ACHN (cell line): ENCODE measurements at regions not wholly inside any gene's neighbourhood (a gene's known extent, or its start where the extent isn't known, plus 50 kb on each side); places are given as distances from the start of the nearest gene placed in this dataset.
"Not testable (repeated sequence)": the region's sequence is repeated elsewhere in the genome, so short reads cannot be mapped to it uniquely, and the experiment has no call there.

ENCODE experiments used
- DNase-seq: peaks from one replicate; pipeline ENCODE4 v3.0.0-alpha.2; 2015
- in situ Hi-C: cut with HindIII; loops from 2 replicates; pipeline ENCODE4 v1.10.0; 2017; ENCODE audit warnings: low sequenced_read_pairs, low pct_ligation_motif_present, low pct_unique_long_range_greater_than_20kb

GRCh38 chr2:111247491-111247890 is 126.8 kb downstream of the BCL2L11 start:
- in situ Hi-C loops = no loop called here
- DNase-seq = no peak

GRCh38 chr2:111249806-111250205 is 129.1 kb downstream of the BCL2L11 start:
- DNase-seq = no peak
- in situ Hi-C loops = no loop called here

GRCh38 chr2:111250448-111251030 is 129.8 kb downstream of the BCL2L11 start:
- in situ Hi-C loops = no loop called here
- DNase-seq = no peak

- DNase-seq = no peak
- in situ Hi-C loops = no loop called here
Measured at GRCh38 chr2:111251711-111252110, 131.0 kb downstream of the BCL2L11 start.

- no peak for DNase-seq
- in situ Hi-C loops = no loop called here
Measured at GRCh38 chr2:111252436-111252835, 131.7 kb downstream of the BCL2L11 start.

- DNase-seq, in situ Hi-C loops: not testable (repeated sequence)
Measured at GRCh38 chr2:111254916-111255315, 134.2 kb downstream of the BCL2L11 start.

GRCh38 chr2:111256628-111257027 is 135.9 kb downstream of the BCL2L11 start:
- DNase-seq, in situ Hi-C loops: not testable (repeated sequence)

GRCh38 chr2:111257607-111258006 is 136.9 kb downstream of the BCL2L11 start:
- DNase-seq, in situ Hi-C loops: not testable (repeated sequence)

- DNase-seq, in situ Hi-C loops: not testable (repeated sequence)
Measured at GRCh38 chr2:111258318-111258717, 137.6 kb downstream of the BCL2L11 start.

GRCh38 chr2:111262627-111263379 is 142.1 kb downstream of the BCL2L11 start:
- in situ Hi-C loops = not testable (repeated sequence)

GRCh38 chr2:111263380-111264017 is 142.8 kb downstream of the BCL2L11 start:
- in situ Hi-C loops, DNase-seq: not testable (repeated sequence)

More at GRCh38 chr2:111262627-111263379, 142.1 kb downstream of the BCL2L11 start:
- not testable (repeated sequence) for DNase-seq

GRCh38 chr2:111264956-111265355 is 144.2 kb downstream of the BCL2L11 start:
- DNase-seq, in situ Hi-C loops: not testable (repeated sequence)

- in situ Hi-C loops, DNase-seq: not testable (repeated sequence)
Measured at GRCh38 chr2:111266556-111266955, 145.8 kb downstream of the BCL2L11 start.

- in situ Hi-C loops, DNase-seq: not testable (repeated sequence)
Measured at GRCh38 chr2:111267038-111267437, 146.3 kb downstream of the BCL2L11 start.

- DNase-seq, in situ Hi-C loops: not testable (repeated sequence)
Measured at GRCh38 chr2:111269761-111270323, 149.1 kb downstream of the BCL2L11 start.

- DNase-seq, in situ Hi-C loops: not testable (repeated sequence)
Measured at GRCh38 chr2:111270569-111270968, 149.9 kb downstream of the BCL2L11 start.

- DNase-seq, in situ Hi-C loops: not testable (repeated sequence)
Measured at GRCh38 chr2:111271647-111272304, 151.1 kb downstream of the BCL2L11 start.

- in situ Hi-C loops, DNase-seq: not testable (repeated sequence)
Measured at GRCh38 chr2:111273007-111273406, 152.3 kb downstream of the BCL2L11 start.
